Esophagus muscularis mucosa (tissue), 4 donors: ENCODE measurements at regions not wholly inside any gene's neighbourhood (a gene's known extent, or its start where the extent isn't known, plus 50 kb on each side); places are given as distances from the start of the nearest gene placed in this dataset.
"Not testable (repeated sequence)": the region's sequence is repeated elsewhere in the genome, so short reads cannot be mapped to it uniquely, and the experiment has no call there.

Experiments used
- DNase-seq: peaks from one replicate; pipeline ENCODE4 v3.0.0-alpha.2; 2017; ENCODE audit errors: extremely low spot score
- H3K27ac ChIP-seq, 4 donors: fragments of 200-600 bp; sonication (generic); replicated peaks in 1 of 4; 1 replicate in 3 of 4; 2 replicates in 1 of 4; pipeline ENCODE4 v1.5.1; 2016 to 2019; ENCODE audit warnings: mild to moderate bottlenecking in 1 of 4
- H3K27me3 ChIP-seq, 4 donors: fragments of 200-600 bp; sonication (generic); one replicate each; pipeline versions ENCODE4 v1.5.1 to v1.6.0; 2016 to 2019
- H3K36me3 ChIP-seq, 4 donors: fragments of 200-600 bp; sonication (generic); one replicate each; pipeline ENCODE4 v1.5.1; 2016 to 2019
- H3K4me1 ChIP-seq, 4 donors: fragments of 200-600 bp; sonication (generic); one replicate each; pipeline ENCODE4 v1.5.1; 2016 to 2019
- H3K4me3 ChIP-seq, 4 donors: fragments of 200-600 bp; sonication (generic); 1 replicate in 2 of 4; 2 replicates in 2 of 4; pipeline ENCODE4 v1.5.1; 2016 to 2019; ENCODE audit warnings: mild to moderate bottlenecking in 4 of 4, moderate library complexity in 1 of 4
- H3K9me3 ChIP-seq, 4 donors: fragments of 200-600 bp; sonication (generic); 1 replicate in 3 of 4; 2 replicates in 1 of 4; pipeline ENCODE4 v1.5.1; 2016 to 2019
- CTCF ChIP-seq, 3 experiments: fragments of 200-600 bp in 2 of 3; fragments of 450-650 bp in 1 of 3; sonication (generic) in 2 of 3; IDR thresholded peaks; one replicate each; pipeline ENCODE4 v1.5.1; 2017 to 2019; ENCODE audit warnings: antibody characterized with exemption in 3 of 3, mild to moderate bottlenecking in 2 of 3, moderate library complexity in 1 of 3
- EP300 ChIP-seq: sonication (generic); formaldehyde crosslinking; IDR thresholded peaks from one replicate; pipeline ENCODE4 v1.6.1; 2017; ENCODE audit warnings: antibody characterized with exemption
- POLR2A ChIP-seq: fragments of 450-650 bp; IDR thresholded peaks from one replicate; pipeline ENCODE4 v1.6.1; 2017; ENCODE audit warnings: antibody characterized with exemption, moderate library complexity, mild to moderate bottlenecking, low read depth
- POLR2AphosphoS5 ChIP-seq, 2 donors: sonication (generic); formaldehyde crosslinking; IDR thresholded peaks; one replicate each; pipeline ENCODE4 v1.6.1; 2017; ENCODE audit warnings: antibody characterized with exemption in 2 of 2
- WGBS: methylation state at CpG from one replicate; pipeline ENCODE4 v1.1.5; 2018; 5-methylcytosine and 5-hydroxymethylcytosine counted together
- intact Hi-C: fragments of 100-400 bp; cut with DNase I; formaldehyde crosslinking; loops from one replicate; pipeline ENCODE4 v1.15.1; 2023

GRCh38 chr1:245102149-245102548, 52.6 kb upstream of the KIF26B start:
- H3K9me3 ChIP-seq, H3K27me3 ChIP-seq, H3K36me3 ChIP-seq, H3K4me3 ChIP-seq, intact Hi-C loops, DNase-seq, H3K4me1 ChIP-seq, H3K27ac ChIP-seq: not testable (repeated sequence)
- WGBS, result over 99% methylated on average over 6 of the region's 6 CpGs

- H3K9me3 ChIP-seq, result no peaks in the 10 kb centered on the region
- no peaks in the 10 kb centered on the region for H3K27me3 ChIP-seq
- no peak for TF ChIP-seq POLR2A
- no peak for TF ChIP-seq EP300
- no peak for TF ChIP-seq CTCF (IDR thresholded peaks at IDR 0.05)
- no peak for TF ChIP-seq POLR2AphosphoS5 (IDR thresholded peaks at IDR 0.05)
- no peaks in the 10 kb centered on the region for H3K4me1 ChIP-seq
- no peak overlapping the region for H3K4me3 ChIP-seq
- DNase-seq, result no peak
- no peak overlapping the region for H3K27ac ChIP-seq
- intact Hi-C loops, result no loop called here
- 74% methylated on average over 7 of the region's 8 CpGs for WGBS
- no peaks in the 10 kb centered on the region for H3K36me3 ChIP-seq
Observed at GRCh38 chr1:245099401-245099800, 55.4 kb upstream of the KIF26B start.

- Histone ChIP-seq H3K36me3 (no peaks in the 10 kb centered on the region), H3K9me3 (no peaks in the 10 kb centered on the region), H3K4me1 (no peaks in the 10 kb centered on the region), H3K4me3 (no peak overlapping the region), H3K27ac (no peak overlapping the region), H3K27me3 (no peaks in the 10 kb centered on the region)
- WGBS, result 98% methylated on average over 6 of the region's 6 CpGs
- intact Hi-C loops, result no loop called here
- DNase-seq, result no peak
- TF ChIP-seq EP300 (no peak), POLR2A (no peak), POLR2AphosphoS5 (IDR thresholded peaks at IDR 0.05) (no peak), CTCF (IDR thresholded peaks at IDR 0.05) (no peak)
Observed at GRCh38 chr1:245098924-245099323, 55.9 kb upstream of the KIF26B start.

- H3K36me3 ChIP-seq, result peaks cover 0 to 4% (median 3%) of the 10 kb centered on the region in 4 donors
- H3K4me3 ChIP-seq, result no peak overlapping the region
- H3K9me3 ChIP-seq, result no peaks in the 10 kb centered on the region
- WGBS, result 66% methylated on average over 5 of the region's 5 CpGs
- DNase-seq, result no peak
- no peaks in the 10 kb centered on the region for H3K27me3 ChIP-seq
- TF ChIP-seq CTCF (IDR thresholded peaks at IDR 0.05) (no peak), POLR2A (no peak), POLR2AphosphoS5 (IDR thresholded peaks at IDR 0.05) (no peak), EP300 (no peak)
- intact Hi-C loops, result no loop called here
- no peak overlapping the region for H3K27ac ChIP-seq
- H3K4me1 ChIP-seq, result peaks cover 0 to 8% (median 0%) of the 10 kb centered on the region in 4 donors
Observed at GRCh38 chr1:245096311-245097066, 58.3 kb upstream of the KIF26B start.

- no peak overlapping the region for H3K27ac ChIP-seq
- no peak overlapping the region for H3K4me3 ChIP-seq
- peaks cover 0 to 8% (median 0%) of the 10 kb centered on the region in 4 donors for H3K4me1 ChIP-seq
- H3K27me3 ChIP-seq, result no peaks in the 10 kb centered on the region
- 53% methylated on average over 1 of the region's 1 CpG for WGBS
- intact Hi-C loops, result no loop called here
- TF ChIP-seq CTCF (IDR thresholded peaks at IDR 0.05) (no peak), POLR2A (no peak), POLR2AphosphoS5 (IDR thresholded peaks at IDR 0.05) (no peak), EP300 (no peak)
- no peaks in the 10 kb centered on the region for H3K9me3 ChIP-seq
- no peak for DNase-seq
- H3K36me3 ChIP-seq, result peaks cover 0 to 10% (median 8%) of the 10 kb centered on the region in 4 donors
Observed at GRCh38 chr1:245095903-245096302, 58.9 kb upstream of the KIF26B start.
